ENCODE measurements at regions not wholly inside any gene's neighbourhood (a gene's known extent, or its start where the extent isn't known, plus 50 kb on each side); places are given as distances from the start of the nearest gene placed in this dataset.

GRCh38 chr12:17151917-17152316 lies 546.0 kb upstream of the LMO3 start:
- Histone ChIP-seq H3K56ac (ENCODE audit: low read length) (no peak overlapping the region), H3K4me3 (ENCODE audit: low read length) (no peak overlapping the region), H3K18ac (ENCODE audit: low read length) (no peak overlapping the region), H3K27me3 (ENCODE audit: insufficient read depth, low read length, poor library complexity) (no peaks in the 10 kb centered on the region), H3K4me1 (ENCODE audit: control insufficient read depth, low read depth, low read length) (no peaks in the 10 kb centered on the region), H3K4ac (ENCODE audit: low read depth, low read length) (no peak overlapping the region), H3K36me3 (ENCODE audit: control insufficient read depth, insufficient read depth, low read length) (no peaks in the 10 kb centered on the region), H3K79me2 (ENCODE audit: control insufficient read depth, insufficient read depth, low read length) (no peaks in the 10 kb centered on the region), H4K8ac (ENCODE audit: low read depth, low read length) (no peak overlapping the region), H2BK120ac (ENCODE audit: low read depth, low read length) (no peak overlapping the region), H4K5ac (ENCODE audit: low read length) (no peak overlapping the region), H2BK5ac (ENCODE audit: low read length) (no peak overlapping the region), H3K9ac (ENCODE audit: low read length) (no peak overlapping the region), H3K4me2 (ENCODE audit: low read length) (no peak overlapping the region), H2BK15ac (replicated peaks; ENCODE audit: low read depth) (no peak overlapping the region), H3K27ac (ENCODE audit: low read depth, low read length) (no peak overlapping the region), H3K23ac (ENCODE audit: low read length) (no peak overlapping the region), H3K79me1 (ENCODE audit: low read length) (no peaks in the 10 kb centered on the region), H2AK5ac (ENCODE audit: low read length) (no peak overlapping the region)
- no CpG with 5 or more reads among the region's 2 CpGs for WGBS (ENCODE audit: extremely low coverage, insufficient coverage, low lambda C conversion rate)
- DNase-seq: no peak

DNA sequence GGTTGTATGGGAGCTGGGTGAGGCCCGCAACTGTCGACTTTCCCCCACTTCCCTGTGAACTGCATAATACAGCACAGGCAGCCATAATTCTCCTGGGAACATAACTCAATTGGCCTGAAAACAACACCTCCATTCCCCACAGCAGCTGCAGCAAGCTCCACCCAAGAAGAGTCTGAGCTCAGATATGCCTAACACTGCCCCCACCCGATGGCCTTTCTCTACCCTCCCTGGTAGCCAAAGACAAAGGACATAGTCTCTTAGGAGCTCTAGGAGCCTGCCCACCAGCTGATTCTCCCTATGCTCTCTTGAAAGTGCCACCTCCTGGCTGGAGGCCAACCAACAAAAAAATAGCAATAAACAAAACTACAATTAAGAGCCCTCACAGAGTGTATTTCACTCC lies 542.7 kb upstream of the LMO3 start:
- H3K79me1 ChIP-seq (ENCODE audit: low read length): no peaks in the 10 kb centered on the region
- H3K27me3 ChIP-seq (ENCODE audit: insufficient read depth, low read length, poor library complexity): no peaks in the 10 kb centered on the region
- no peak overlapping the region for H2BK120ac ChIP-seq (ENCODE audit: low read depth, low read length)
- H3K56ac ChIP-seq (ENCODE audit: low read length): no peak overlapping the region
- H3K4ac ChIP-seq (ENCODE audit: low read depth, low read length): no peak overlapping the region
- H2BK15ac ChIP-seq (replicated peaks; ENCODE audit: low read depth): no peak overlapping the region
- H3K4me1 ChIP-seq (ENCODE audit: control insufficient read depth, low read depth, low read length): no peaks in the 10 kb centered on the region
- H2BK5ac ChIP-seq (ENCODE audit: low read length): no peak overlapping the region
- DNase-seq: peak; percentile 2
- H3K9ac ChIP-seq (ENCODE audit: low read length): no peak overlapping the region
- H3K36me3 ChIP-seq (ENCODE audit: control insufficient read depth, insufficient read depth, low read length): no peaks in the 10 kb centered on the region
- no peak overlapping the region for H3K4me2 ChIP-seq (ENCODE audit: low read length)
- H2AK5ac ChIP-seq (ENCODE audit: low read length): no peak overlapping the region
- no peak overlapping the region for H3K27ac ChIP-seq (ENCODE audit: low read depth, low read length)
- no peak overlapping the region for H3K23ac ChIP-seq (ENCODE audit: low read length)
- no peak overlapping the region for H3K18ac ChIP-seq (ENCODE audit: low read length)
- no peak overlapping the region for H3K4me3 ChIP-seq (ENCODE audit: low read length)
- no CpG with 5 or more reads among the region's 3 CpGs for WGBS (ENCODE audit: extremely low coverage, insufficient coverage, low lambda C conversion rate)
- no peaks in the 10 kb centered on the region for H3K79me2 ChIP-seq (ENCODE audit: control insufficient read depth, insufficient read depth, low read length)
- no peak overlapping the region for H4K8ac ChIP-seq (ENCODE audit: low read depth, low read length)
- no peak overlapping the region for H4K5ac ChIP-seq (ENCODE audit: low read length)

- WGBS (ENCODE audit: extremely low coverage, insufficient coverage, low lambda C conversion rate): no CpG with 5 or more reads among the region's 2 CpGs
- no peak overlapping the region for H3K4me2 ChIP-seq (ENCODE audit: low read length)
Measured at GRCh38 chr12:17142856-17143255, 536.9 kb upstream of the LMO3 start.

DNA sequence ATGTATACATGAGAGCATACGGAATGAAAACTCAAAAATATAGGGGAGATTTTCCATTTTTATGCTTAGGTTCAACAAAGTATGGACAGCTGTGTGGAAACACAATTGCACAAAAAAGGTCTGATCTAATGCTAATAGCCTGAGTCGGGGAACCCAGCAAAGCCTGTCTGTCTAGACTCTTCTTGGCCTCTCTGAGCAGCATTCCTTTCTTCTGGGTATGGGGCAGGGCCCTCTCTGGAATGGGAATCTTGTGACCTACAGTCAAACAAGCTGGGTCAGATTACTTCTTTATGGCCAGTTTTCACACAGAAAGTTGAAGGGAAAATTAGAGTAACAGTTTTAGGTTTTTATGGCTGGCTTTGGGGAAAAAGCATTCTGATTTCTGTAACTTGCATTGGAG lies 534.0 kb upstream of the LMO3 start:
- no peak overlapping the region for H2AK5ac ChIP-seq (ENCODE audit: low read length)
- peak; percentile 28 for DNase-seq
- no CpG with 5 or more reads among the region's 2 CpGs for WGBS (ENCODE audit: extremely low coverage, insufficient coverage, low lambda C conversion rate)
- no peak overlapping the region for H2BK15ac ChIP-seq (replicated peaks; ENCODE audit: low read depth)
- no peak overlapping the region for H2BK120ac ChIP-seq (ENCODE audit: low read depth, low read length)
- H4K5ac ChIP-seq (ENCODE audit: low read length): no peak overlapping the region
- H3K9ac ChIP-seq (ENCODE audit: low read length): no peak overlapping the region
- H3K4me2 ChIP-seq (ENCODE audit: low read length): no peak overlapping the region
- no peaks in the 10 kb centered on the region for H3K79me2 ChIP-seq (ENCODE audit: control insufficient read depth, insufficient read depth, low read length)
- no peak overlapping the region for H3K27ac ChIP-seq (ENCODE audit: low read depth, low read length)
- no peak overlapping the region for H3K23ac ChIP-seq (ENCODE audit: low read length)
- H2BK5ac ChIP-seq (ENCODE audit: low read length): no peak overlapping the region
- H3K36me3 ChIP-seq (ENCODE audit: control insufficient read depth, insufficient read depth, low read length): no peaks in the 10 kb centered on the region
- no peaks in the 10 kb centered on the region for H3K4me1 ChIP-seq (ENCODE audit: control insufficient read depth, low read depth, low read length)
- no peak overlapping the region for H4K8ac ChIP-seq (ENCODE audit: low read depth, low read length)
- H3K56ac ChIP-seq (ENCODE audit: low read length): no peak overlapping the region
- H3K4me3 ChIP-seq (ENCODE audit: low read length): no peak overlapping the region
- H3K79me1 ChIP-seq (ENCODE audit: low read length): no peaks in the 10 kb centered on the region
- H3K18ac ChIP-seq (ENCODE audit: low read length): no peak overlapping the region
- no peaks in the 10 kb centered on the region for H3K27me3 ChIP-seq (ENCODE audit: insufficient read depth, low read length, poor library complexity)
- no peak overlapping the region for H3K4ac ChIP-seq (ENCODE audit: low read depth, low read length)

More at GRCh38 chr12:17142856-17143255, 536.9 kb upstream of the LMO3 start:
- Histone ChIP-seq H3K79me2 (ENCODE audit: control insufficient read depth, insufficient read depth, low read length) (no peaks in the 10 kb centered on the region), H2BK120ac (ENCODE audit: low read depth, low read length) (no peak overlapping the region), H3K56ac (ENCODE audit: low read length) (no peak overlapping the region), H3K36me3 (ENCODE audit: control insufficient read depth, insufficient read depth, low read length) (no peaks in the 10 kb centered on the region), H2BK5ac (ENCODE audit: low read length) (no peak overlapping the region), H3K4me3 (ENCODE audit: low read length) (no peak overlapping the region), H4K8ac (ENCODE audit: low read depth, low read length) (no peak overlapping the region), H3K79me1 (ENCODE audit: low read length) (no peaks in the 10 kb centered on the region), H4K5ac (ENCODE audit: low read length) (no peak overlapping the region), H3K4me1 (ENCODE audit: control insufficient read depth, low read depth, low read length) (no peaks in the 10 kb centered on the region), H3K4ac (ENCODE audit: low read depth, low read length) (no peak overlapping the region), H3K9ac (ENCODE audit: low read length) (no peak overlapping the region), H3K23ac (ENCODE audit: low read length) (no peak overlapping the region), H2AK5ac (ENCODE audit: low read length) (no peak overlapping the region), H2BK15ac (replicated peaks; ENCODE audit: low read depth) (no peak overlapping the region), H3K27me3 (ENCODE audit: insufficient read depth, low read length, poor library complexity) (no peaks in the 10 kb centered on the region), H3K18ac (ENCODE audit: low read length) (no peak overlapping the region), H3K27ac (ENCODE audit: low read depth, low read length) (no peak overlapping the region)
- no peak for DNase-seq

DNA sequence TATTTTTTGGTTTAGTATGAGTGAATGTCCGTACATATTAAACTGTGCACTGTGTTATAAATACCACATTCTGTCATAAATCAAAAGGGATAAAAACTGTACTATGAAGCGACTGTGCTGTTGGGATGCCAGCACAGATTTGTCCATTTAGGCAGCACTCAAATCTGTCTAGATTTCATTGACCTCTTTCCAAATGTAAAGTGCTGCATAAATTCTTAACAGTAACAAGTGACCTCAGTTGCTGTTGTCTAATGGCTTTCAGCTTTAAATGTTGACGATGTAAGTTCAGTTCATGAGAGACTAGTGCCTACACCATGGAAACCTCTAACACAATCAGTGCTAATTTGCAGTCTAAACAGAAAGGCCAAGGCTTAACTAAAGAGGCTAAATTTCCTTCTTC lies 531.4 kb upstream of the LMO3 start:
- no peak overlapping the region for H3K27ac ChIP-seq (ENCODE audit: low read depth, low read length)
- no peaks in the 10 kb centered on the region for H3K27me3 ChIP-seq (ENCODE audit: insufficient read depth, low read length, poor library complexity)
- no peak overlapping the region for H3K56ac ChIP-seq (ENCODE audit: low read length)
- no peaks in the 10 kb centered on the region for H3K4me1 ChIP-seq (ENCODE audit: control insufficient read depth, low read depth, low read length)
- no CpG with 5 or more reads among the region's 3 CpGs for WGBS (ENCODE audit: extremely low coverage, insufficient coverage, low lambda C conversion rate)
- H2BK5ac ChIP-seq (ENCODE audit: low read length): no peak overlapping the region
- no peak overlapping the region for H3K4me2 ChIP-seq (ENCODE audit: low read length)
- H3K18ac ChIP-seq (ENCODE audit: low read length): no peak overlapping the region
- no peaks in the 10 kb centered on the region for H3K36me3 ChIP-seq (ENCODE audit: control insufficient read depth, insufficient read depth, low read length)
- H3K79me2 ChIP-seq (ENCODE audit: control insufficient read depth, insufficient read depth, low read length): no peaks in the 10 kb centered on the region
- H3K4ac ChIP-seq (ENCODE audit: low read depth, low read length): no peak overlapping the region
- H2BK120ac ChIP-seq (ENCODE audit: low read depth, low read length): no peak overlapping the region
- no peak overlapping the region for H4K8ac ChIP-seq (ENCODE audit: low read depth, low read length)
- no peak overlapping the region for H2AK5ac ChIP-seq (ENCODE audit: low read length)
- H4K5ac ChIP-seq (ENCODE audit: low read length): no peak overlapping the region
- no peak overlapping the region for H3K23ac ChIP-seq (ENCODE audit: low read length)
- H3K79me1 ChIP-seq (ENCODE audit: low read length): no peaks in the 10 kb centered on the region
- no peak overlapping the region for H3K4me3 ChIP-seq (ENCODE audit: low read length)
- no peak for DNase-seq
- no peak overlapping the region for H2BK15ac ChIP-seq (replicated peaks; ENCODE audit: low read depth)
- H3K9ac ChIP-seq (ENCODE audit: low read length): no peak overlapping the region

DNA sequence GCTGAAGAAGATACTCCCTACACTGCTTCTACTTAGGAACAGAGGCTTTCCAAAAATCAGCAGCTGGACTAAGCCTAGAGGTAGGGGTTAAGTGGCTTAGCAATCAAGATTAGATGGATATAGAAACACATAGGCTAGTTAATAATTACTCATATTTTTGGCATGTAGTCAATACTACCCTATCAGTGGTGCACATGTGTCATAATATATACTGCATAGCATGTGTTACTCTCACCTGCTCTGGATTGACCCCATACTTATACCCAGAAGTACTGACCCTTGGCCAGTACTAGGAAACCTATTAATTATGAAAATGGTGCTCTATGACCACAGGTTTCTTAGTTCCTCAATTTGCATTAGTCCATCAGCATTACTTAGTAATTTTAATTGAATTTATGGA lies 528.4 kb upstream of the LMO3 start:
- no peak overlapping the region for H3K4ac ChIP-seq (ENCODE audit: low read depth, low read length)
- H3K56ac ChIP-seq (ENCODE audit: low read length): no peak overlapping the region
- DNase-seq: no peak
- no peak overlapping the region for H4K8ac ChIP-seq (ENCODE audit: low read depth, low read length)
- no peak overlapping the region for H3K4me3 ChIP-seq (ENCODE audit: low read length)
- no peaks in the 10 kb centered on the region for H3K79me2 ChIP-seq (ENCODE audit: control insufficient read depth, insufficient read depth, low read length)
- H2BK120ac ChIP-seq (ENCODE audit: low read depth, low read length): no peak overlapping the region
- H3K4me2 ChIP-seq (ENCODE audit: low read length): no peak overlapping the region
- H3K9ac ChIP-seq (ENCODE audit: low read length): no peak overlapping the region
- H3K23ac ChIP-seq (ENCODE audit: low read length): no peak overlapping the region
- no peak overlapping the region for H4K5ac ChIP-seq (ENCODE audit: low read length)
- H3K27ac ChIP-seq (ENCODE audit: low read depth, low read length): no peak overlapping the region
- H3K4me1 ChIP-seq (ENCODE audit: control insufficient read depth, low read depth, low read length): no peaks in the 10 kb centered on the region
- H3K18ac ChIP-seq (ENCODE audit: low read length): no peak overlapping the region
- no peak overlapping the region for H2BK15ac ChIP-seq (replicated peaks; ENCODE audit: low read depth)
- H3K36me3 ChIP-seq (ENCODE audit: control insufficient read depth, insufficient read depth, low read length): no peaks in the 10 kb centered on the region
- no peaks in the 10 kb centered on the region for H3K27me3 ChIP-seq (ENCODE audit: insufficient read depth, low read length, poor library complexity)
- no peak overlapping the region for H2AK5ac ChIP-seq (ENCODE audit: low read length)
- no peak overlapping the region for H2BK5ac ChIP-seq (ENCODE audit: low read length)
- H3K79me1 ChIP-seq (ENCODE audit: low read length): no peaks in the 10 kb centered on the region
